G401 (cell line): ENCODE measurements at regions not wholly inside any gene's neighbourhood (a gene's known extent, or its start where the extent isn't known, plus 50 kb on each side); places are given as distances from the start of the nearest gene placed in this dataset.
"Not testable (repeated sequence)": the region's sequence is repeated elsewhere in the genome, so short reads cannot be mapped to it uniquely, and the experiment has no call there.

ENCODE experiments used
- DNase-seq: peaks from one replicate; pipeline ENCODE4 v3.0.0-alpha.2; 2015; ENCODE audit warnings: low spot score
- in situ Hi-C: cut with HindIII; loops from 2 replicates; pipeline ENCODE4 v1.10.0; 2016; ENCODE audit warnings: low sequenced_read_pairs, mixed read lengths

DNA sequence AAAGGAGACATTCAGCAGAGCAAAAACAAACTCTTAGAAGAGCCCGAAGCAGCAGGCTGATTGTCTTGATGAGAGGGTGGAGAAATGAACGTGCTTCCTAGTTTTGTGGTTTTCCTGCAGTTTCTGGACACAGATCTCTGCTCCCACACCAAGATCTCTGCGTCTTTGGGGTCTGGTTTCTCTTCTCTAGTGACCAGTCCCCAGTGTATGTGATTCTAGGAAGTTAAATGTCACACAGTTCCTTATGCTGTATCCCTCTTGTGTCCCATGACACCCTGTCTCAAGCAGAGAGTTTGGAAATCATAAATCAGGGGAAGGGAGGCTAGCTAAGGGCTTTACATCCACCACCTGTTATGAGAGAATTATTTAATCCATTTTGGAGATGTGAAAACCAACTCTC is 55.4 kb upstream of the KLF14 start:
- DNase-seq, result no peak
- in situ Hi-C loops, result no loop called here

DNA sequence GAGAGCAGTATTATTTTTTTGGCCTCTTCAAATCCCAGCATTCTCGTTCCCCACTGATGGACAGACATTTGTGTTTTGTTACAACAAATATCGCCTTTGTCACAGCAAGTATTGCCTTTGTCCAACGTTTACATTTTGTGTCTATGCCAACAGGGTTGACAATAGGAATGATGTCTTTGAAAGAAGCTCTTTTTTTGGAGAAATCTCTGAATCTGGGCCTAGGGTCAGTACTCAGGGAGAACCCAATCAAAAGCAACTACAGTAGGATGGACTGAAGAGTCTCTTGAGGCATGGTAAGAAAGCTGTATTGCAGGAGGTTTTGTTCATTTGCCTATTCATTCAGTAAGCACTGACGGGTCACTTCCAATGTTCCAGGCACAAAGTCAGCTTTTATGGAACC is 57.7 kb upstream of the KLF14 start:
- no peak for DNase-seq
- in situ Hi-C loops, result no loop called here

DNA sequence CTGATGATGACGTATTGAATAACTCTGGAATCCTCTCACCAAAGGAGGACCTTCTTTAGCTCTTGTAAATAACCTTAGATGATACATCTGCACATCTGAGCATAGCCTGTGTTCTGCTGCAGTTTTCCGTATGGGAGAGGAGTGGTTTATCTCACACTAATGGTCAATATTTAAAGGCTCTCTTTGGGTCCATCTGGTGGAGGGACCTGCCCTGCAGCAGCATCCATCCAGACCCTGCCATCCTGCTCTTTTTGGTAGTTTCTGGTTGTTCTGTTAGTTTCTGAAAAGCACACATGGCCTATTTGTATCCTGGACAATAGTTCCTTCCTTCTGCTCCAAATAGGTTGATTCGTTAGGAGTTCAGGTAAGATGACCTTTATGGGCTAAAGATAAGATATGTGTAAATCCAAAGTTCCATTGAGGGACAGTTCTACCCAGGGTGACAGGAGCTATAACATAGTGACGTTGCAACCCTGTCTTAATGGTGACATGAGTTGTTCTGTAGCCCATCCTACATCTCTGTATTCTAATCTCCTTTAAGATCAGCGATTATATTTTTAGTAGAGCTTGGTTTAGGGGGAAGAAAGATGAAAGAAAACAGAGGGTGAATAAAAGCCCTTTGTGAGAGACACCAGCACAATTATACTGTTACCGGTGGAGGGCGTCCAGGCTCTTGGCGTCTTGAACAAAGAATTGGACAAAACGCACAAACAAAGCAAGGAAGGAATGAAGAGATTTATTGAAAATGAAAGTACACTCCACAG is 60.0 kb upstream of the KLF14 start:
- no peak for DNase-seq
- in situ Hi-C loops, result no loop called here

DNA sequence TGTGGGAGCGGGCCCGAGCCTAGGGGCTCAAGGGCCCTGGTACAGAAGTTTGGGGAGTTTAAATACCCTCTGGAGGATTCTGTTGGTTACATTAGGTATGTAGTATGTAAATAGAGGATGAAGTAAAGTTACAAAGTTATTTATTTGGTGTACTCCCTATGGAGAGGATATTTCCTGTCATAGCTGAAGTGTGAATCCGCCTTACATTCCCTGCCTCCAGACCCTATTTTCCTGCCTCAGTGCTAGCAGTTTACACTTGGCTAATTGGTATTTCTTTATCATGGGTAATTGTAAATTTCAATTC is 60.6 kb upstream of the KLF14 start:
- in situ Hi-C loops, result no loop called here
- DNase-seq, result no peak

GRCh38 chr7:130796425-130796824 is 62.4 kb upstream of the KLF14 start:
- DNase-seq, in situ Hi-C loops: not testable (repeated sequence)

DNA sequence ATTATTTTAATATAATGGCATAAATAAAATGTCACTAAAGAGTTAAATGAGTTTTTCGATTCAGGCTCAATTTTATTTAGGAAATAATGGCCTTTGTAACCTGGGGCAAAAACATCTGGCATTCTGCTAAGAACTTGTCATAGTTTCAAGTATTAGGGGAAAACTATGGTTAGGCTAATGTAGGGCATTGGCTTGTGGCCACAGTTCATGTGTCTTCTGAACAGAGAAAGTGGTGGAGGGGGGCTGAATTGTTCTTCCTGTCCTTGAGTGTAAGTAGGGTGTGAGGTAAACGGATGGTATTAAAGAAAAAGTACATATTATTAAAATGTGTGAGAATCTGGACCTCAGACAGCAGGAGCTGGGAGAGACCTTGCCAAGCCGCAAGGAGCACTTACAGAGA is 69.1 kb upstream of the KLF14 start:
- in situ Hi-C loops, result no loop called here

GRCh38 chr7:130804220-130804619 is 70.2 kb upstream of the KLF14 start:
- DNase-seq, result no peak
- in situ Hi-C loops, result no loop called here

More for the DNA sequence above, 69.1 kb upstream of the KLF14 start:
- no peak for DNase-seq

GRCh38 chr7:130812819-130813218 is 78.8 kb upstream of the KLF14 start:
- DNase-seq, in situ Hi-C loops: not testable (repeated sequence)

GRCh38 chr7:130814778-130815335 is 80.8 kb upstream of the KLF14 start:
- peak; percentile 7 for DNase-seq
- in situ Hi-C loops, result no loop called here

GRCh38 chr7:130818056-130818455 is 84.0 kb upstream of the KLF14 start:
- in situ Hi-C loops, result no loop called here
- no peak for DNase-seq

GRCh38 chr7:130821864-130822263 is 87.9 kb upstream of the KLF14 start:
- no peak for DNase-seq
- in situ Hi-C loops, result no loop called here

DNA sequence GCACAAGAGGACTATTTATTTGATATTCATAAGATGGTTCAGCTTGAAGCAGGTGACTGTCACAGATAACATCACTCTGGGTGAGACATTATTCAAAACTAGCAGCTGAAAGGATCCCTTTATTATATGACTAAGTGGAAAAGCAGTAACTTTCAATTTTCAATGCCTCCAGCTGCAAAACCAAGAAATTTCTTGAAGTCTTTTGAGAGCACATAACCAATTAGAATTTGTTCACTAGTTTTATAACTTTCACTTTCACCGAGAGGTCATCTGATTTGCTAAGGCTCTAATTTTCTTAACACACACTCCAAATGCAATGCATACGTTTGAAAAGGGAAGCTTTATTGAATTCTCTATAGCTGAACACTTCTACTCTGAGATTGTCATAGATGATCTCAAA is 88.6 kb upstream of the KLF14 start:
- no peak for DNase-seq

DNA sequence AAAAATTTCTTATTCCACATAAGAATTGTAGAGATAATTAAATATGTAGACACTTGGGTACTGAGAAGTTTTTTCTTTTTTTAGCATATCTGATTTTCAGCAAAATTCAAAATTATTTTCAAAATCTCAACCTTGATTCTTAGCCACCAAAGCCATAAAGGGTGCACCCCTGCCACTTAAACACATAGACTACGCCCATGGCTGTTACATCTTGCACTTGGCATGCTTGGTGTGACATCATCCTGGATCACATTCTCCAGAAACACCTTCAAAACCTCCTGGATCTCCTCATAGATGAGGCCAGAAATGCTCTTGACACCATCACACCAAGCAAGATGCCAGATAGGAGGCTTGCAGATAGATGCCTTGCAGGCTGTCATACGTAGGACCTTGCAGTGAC is 89.1 kb upstream of the KLF14 start:
- in situ Hi-C loops, result no loop called here
- DNase-seq, result no peak

More for the DNA sequence above, 88.6 kb upstream of the KLF14 start:
- in situ Hi-C loops, result no loop called here

GRCh38 chr7:130825819-130826218 is 91.8 kb upstream of the KLF14 start:
- no peak for DNase-seq
- in situ Hi-C loops, result no loop called here

GRCh38 chr7:130829415-130829814 is 95.4 kb upstream of the KLF14 start:
- no peak for DNase-seq
- in situ Hi-C loops, result no loop called here

DNA sequence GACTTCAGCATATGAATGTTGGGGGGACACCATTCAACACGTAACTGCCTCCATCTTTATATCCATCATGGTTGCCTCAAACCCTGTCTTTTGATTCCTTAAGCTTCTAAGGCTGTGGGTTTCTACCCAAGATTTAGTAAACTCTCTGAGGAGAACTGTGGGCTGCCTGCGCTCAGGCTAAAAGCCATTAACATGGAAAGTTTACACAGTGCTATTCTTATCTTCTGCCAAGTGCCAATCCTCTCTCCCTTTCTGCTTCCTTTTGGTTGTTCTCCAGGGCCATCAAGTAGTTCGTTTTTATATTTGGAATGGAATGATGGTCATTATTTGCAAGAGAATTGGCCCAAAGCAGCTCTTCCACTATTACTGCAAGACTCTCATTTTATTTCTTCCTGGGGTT is 97.3 kb upstream of the KLF14 start:
- DNase-seq, result no peak
- in situ Hi-C loops, result no loop called here

- in situ Hi-C loops, result no loop called here
- DNase-seq, result peak; percentile 63
Measured at GRCh38 chr7:130831817-130832481, 97.9 kb upstream of the KLF14 start.

- DNase-seq, result no peak
- in situ Hi-C loops, result no loop called here
Measured at GRCh38 chr7:130838738-130839137, 104.7 kb upstream of the KLF14 start.

DNA sequence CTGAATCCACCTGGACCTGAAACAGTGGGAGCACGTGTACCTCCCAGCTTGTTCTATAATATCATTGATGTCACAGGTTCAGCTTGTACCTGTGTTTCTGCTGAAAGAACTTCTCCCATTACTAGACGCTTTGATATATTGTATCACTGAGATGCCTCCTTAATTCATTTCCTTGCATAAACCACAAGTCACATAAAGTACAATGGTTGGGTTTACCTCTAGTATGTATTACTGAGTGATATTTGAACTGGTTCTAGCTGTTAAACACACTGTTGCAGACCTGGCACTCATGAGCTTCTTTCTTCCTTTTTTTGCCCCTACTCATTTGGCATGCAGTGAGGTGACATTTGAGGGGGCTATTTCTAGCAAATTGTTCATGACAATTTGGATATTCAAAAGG is 106.6 kb upstream of the KLF14 start:
- no peak for DNase-seq
- in situ Hi-C loops, result no loop called here

GRCh38 chr7:130841416-130841815 is 107.4 kb upstream of the KLF14 start:
- in situ Hi-C loops, result no loop called here

DNA sequence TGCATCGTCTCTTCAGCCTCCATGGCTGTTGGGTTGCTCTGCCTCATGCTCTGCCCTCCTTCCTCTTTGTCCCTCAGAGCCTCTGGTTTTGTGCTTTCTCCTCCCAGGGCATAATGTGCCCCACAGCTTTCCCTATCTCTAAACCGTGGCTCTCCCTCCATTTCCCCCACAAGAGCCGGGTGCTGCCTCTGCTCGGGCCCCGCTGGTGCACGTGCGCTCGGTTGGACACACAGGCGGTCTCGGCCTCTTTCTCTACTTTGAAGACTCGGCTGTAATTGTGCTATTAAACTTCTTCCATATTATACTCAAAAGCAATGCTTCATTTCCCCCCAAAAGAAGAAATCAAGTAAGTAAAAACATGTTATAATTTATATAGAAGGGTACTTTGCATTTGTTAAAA is 109.7 kb upstream of the KLF14 start:
- DNase-seq, result no peak
- in situ Hi-C loops, result no loop called here

More at GRCh38 chr7:130841416-130841815, 107.4 kb upstream of the KLF14 start:
- DNase-seq, result no peak
